ENCODE measurements at regions not wholly inside any gene's neighbourhood (a gene's known extent, or its start where the extent isn't known, plus 50 kb on each side); places are given as distances from the start of the nearest gene placed in this dataset.

GRCh38 chr7:25868509-25868908 lies 283.5 kb upstream of the NFE2L3 start:
- TF ChIP-seq CTCF (IDR thresholded peaks at IDR 0.05; ENCODE audit: low read depth, low read length) (no peak), EZH2phosphoT487 (IDR thresholded peaks at IDR 0.05; ENCODE audit: low read depth) (no peak)

Measured in OCI-LY3 (cell line).